A549 (cell line): ENCODE measurements at regions not wholly inside any gene's neighbourhood (a gene's known extent, or its start where the extent isn't known, plus 50 kb on each side); places are given as distances from the start of the nearest gene placed in this dataset.

Source experiments
- ATAC-seq, 2 experiments: fragments of 200-7000 bp in 1 of 2; fragments of >200 bp in 1 of 2; cut with Nextera tagmentation in 1 of 2; cut with Tn5 transposase in 1 of 2; 3 replicates each; pipeline versions ENCODE4 v1.8.0 to v1.9.1; 2018 to 2020; ENCODE audit warnings: mild to moderate bottlenecking in 1 of 2, moderate library complexity in 1 of 2
- CTCF ChIA-PET: fragments of 300-600 bp; sonication (Branson Sonifier 250); formaldehyde crosslinking; extraction: SDS; loops from one replicate; lab custom pipeline; 2021; ENCODE audit warnings: antibody characterized with exemption, inconsistent platforms; lab: Yijun Ruan, JAX
- POLR2A ChIA-PET: fragments of 350-600 bp; formaldehyde crosslinking; extraction: SDS; loops from one replicate; lab custom pipeline; 2021; ENCODE audit warnings: antibody characterized with exemption, inconsistent platforms; lab: Yijun Ruan, JAX
- DNase-seq, 2 experiments: peaks; one replicate each; pipeline versions ENCODE4 v3.0.0 to v3.0.0-alpha.2; 2011 to 2016; ENCODE audit warnings: low read depth in 1 of 2, low spot score in 1 of 2
- FAIRE-seq: peaks from 2 replicates; lab custom pipeline; 2011; peaks lifted over from hg19 to GRCh38; lab: Jason Lieb, UNC
- H3K27ac ChIP-seq, 2 experiments: fragments of >200 bp; sonication (Bioruptor Twin); formaldehyde crosslinking; 3 replicates each; pipeline ENCODE4 v1.5.1; 2016 to 2017
- H3K4me1 ChIP-seq: fragments of >200 bp; sonication (Bioruptor Twin); formaldehyde crosslinking; 3 replicates; pipeline ENCODE4 v1.6.1; 2016
- H3K4me2 ChIP-seq: fragments of >200 bp; sonication (Bioruptor Twin); formaldehyde crosslinking; 3 replicates; pipeline ENCODE4 v1.6.1; 2016
- H3K4me3 ChIP-seq: fragments of >200 bp; sonication (Bioruptor Twin); formaldehyde crosslinking; 3 replicates; pipeline ENCODE4 v1.5.1; 2016
- H3K9me3 ChIP-seq: fragments of >200 bp; sonication (Bioruptor Twin); formaldehyde crosslinking; 3 replicates; pipeline ENCODE4 v1.6.1; 2016
- ATOH8 ChIP-seq: fragments of 250-450 bp; sonication (Bioruptor Pico); IDR thresholded peaks from 2 replicates; pipeline ENCODE4 v1.5.0; 2020; ENCODE audit warnings: low read depth, mild to moderate bottlenecking, moderate library complexity
- BHLHE40 ChIP-seq: IDR thresholded peaks from 2 replicates; pipeline ENCODE4 v1.6.1; 2012; ENCODE audit warnings: low read depth, low read length, inconsistent platforms
- E2F6 ChIP-seq: IDR thresholded peaks from 2 replicates; pipeline ENCODE4 v1.6.1; 2012; ENCODE audit warnings: low read depth, borderline replicate concordance
- EHF ChIP-seq: fragments of 250-450 bp; sonication (Bioruptor Pico); IDR thresholded peaks from 2 replicates; pipeline ENCODE4 v1.5.0; 2020; ENCODE audit warnings: mild to moderate bottlenecking
- FOXS1 ChIP-seq: fragments of 250-450 bp; sonication (Bioruptor Pico); IDR thresholded peaks from 2 replicates; pipeline ENCODE4 v1.5.0; 2020; ENCODE audit warnings: mild to moderate bottlenecking, moderate library complexity
- HOXA7 ChIP-seq: fragments of 250-450 bp; sonication (Bioruptor Pico); IDR thresholded peaks from 2 replicates; pipeline ENCODE4 v1.5.0; 2020; ENCODE audit warnings: mild to moderate bottlenecking, moderate library complexity
- MAX ChIP-seq: IDR thresholded peaks from 2 replicates; pipeline ENCODE4 v1.6.1; 2012
- MAZ ChIP-seq: fragments of 150-350 bp; IDR thresholded peaks from 2 replicates; pipeline ENCODE4 v1.6.1; 2014; ENCODE audit warnings: antibody characterized with exemption, low read depth, low read length, borderline replicate concordance
- MYC ChIP-seq: IDR thresholded peaks from 2 replicates; pipeline ENCODE4 v1.6.1; 2012; ENCODE audit warnings: mild to moderate bottlenecking, inconsistent platforms, low read length, improper control_type of control experiment, borderline replicate concordance
- NPAS2 ChIP-seq: fragments of 250-450 bp; sonication (Bioruptor Pico); IDR thresholded peaks from 2 replicates; pipeline ENCODE4 v1.8.0; 2022; ENCODE audit warnings: mild to moderate bottlenecking, moderate library complexity, borderline replicate concordance
- NR3C1 ChIP-seq: fragments of >200 bp; sonication (Bioruptor Twin); formaldehyde crosslinking; IDR thresholded peaks from 3 replicates; pipeline ENCODE4 v1.6.1; 2017
- PBX3 ChIP-seq: IDR thresholded peaks from 2 replicates; pipeline ENCODE4 v1.6.1; 2012
- PHF8 ChIP-seq: fragments of 200-600 bp; sonication (generic); IDR thresholded peaks from 2 replicates; pipeline ENCODE4 v1.6.1; 2016; ENCODE audit warnings: low read depth, mild to moderate bottlenecking, antibody characterized with exemption, moderate library complexity, borderline replicate concordance
- POLR2A ChIP-seq: IDR thresholded peaks from 2 replicates; pipeline ENCODE4 v1.6.1; 2012; ENCODE audit warnings: mild to moderate bottlenecking, low read length
- POLR2AphosphoS2 ChIP-seq: conservative IDR thresholded peaks from 2 replicates; pipeline ENCODE4 v1.6.1; 2012; ENCODE audit warnings: low read length, improper control_type of control experiment, inconsistent platforms
- RAD21 ChIP-seq, 2 experiments: fragments of >200 bp in 1 of 2; sonication (Bioruptor Twin) in 1 of 2; formaldehyde crosslinking in 1 of 2; IDR thresholded peaks in 1 of 2; conservative IDR thresholded peaks in 1 of 2; 2 replicates in 1 of 2; 3 replicates in 1 of 2; pipeline ENCODE4 v1.6.1; 2012 to 2018; ENCODE audit warnings: inconsistent platforms in 1 of 2
- RARB ChIP-seq: fragments of 250-450 bp; sonication (Bioruptor Pico); IDR thresholded peaks from 2 replicates; pipeline ENCODE4 v1.8.0; 2021; ENCODE audit warnings: mild to moderate bottlenecking, moderate library complexity
- RFX5 ChIP-seq: fragments of 450-650 bp; IDR thresholded peaks from 2 replicates; pipeline ENCODE4 v1.7.1; 2014; ENCODE audit warnings: antibody characterized with exemption, mild to moderate bottlenecking, moderate library complexity
- RNF2 ChIP-seq: fragments of 200-600 bp; sonication (generic); IDR thresholded peaks from 2 replicates; pipeline ENCODE4 v1.6.1; 2016; ENCODE audit warnings: low read depth, mild to moderate bottlenecking, antibody characterized with exemption, moderate library complexity, borderline replicate concordance
- SMC3 ChIP-seq: fragments of >200 bp; sonication (Bioruptor Twin); formaldehyde crosslinking; IDR thresholded peaks from 3 replicates; pipeline ENCODE4 v1.6.1; 2018; ENCODE audit warnings: inconsistent platforms
- TFCP2L1 ChIP-seq: fragments of 250-450 bp; sonication (Bioruptor Pico); IDR thresholded peaks from 2 replicates; pipeline ENCODE4 v1.5.0; 2021; ENCODE audit warnings: mild to moderate bottlenecking
- ZSCAN20 ChIP-seq: fragments of 250-450 bp; sonication (Bioruptor Pico); IDR thresholded peaks from 2 replicates; pipeline ENCODE4 v1.8.0; 2022; ENCODE audit warnings: mild to moderate bottlenecking, moderate library complexity
- WGBS: methylation state at CpG from one replicate; pipeline ENCODE4 v1.1.6; 2017; ENCODE audit errors: missing lambda C conversion rate; 5-methylcytosine and 5-hydroxymethylcytosine counted together

GRCh38 chr5:89199306-89199705 is 316.3 kb upstream of the MEF2C start (continued):
- TF ChIP-seq MAX (no peak), RARB (no peak), FOXS1 (CRISPR knock-in tag) (no peak)
- TF ChIP-seq, all 56 proteins: peak for 0

GRCh38 chr5:89191374-89191773 is 308.4 kb upstream of the MEF2C start:
- DNase-seq (no peak), ATAC-seq (no peak), FAIRE-seq (no peak)
- ChIA-PET POLR2A (no interaction called here), CTCF (interaction anchor here (1.2 kb wide), 1 partner anchor 86 kb away, joined by 3 read pairs; no protein-coding TSS in a partner anchor)
- Histone ChIP-seq H3K9me3 (no peaks in the 10 kb centered on the region), H3K4me2 (no peak overlapping the region), H3K4me3 (no peak overlapping the region), H3K4me1 (no peaks in the 10 kb centered on the region), H3K27ac (no peak overlapping the region)
- WGBS, result 0% methylated on average over 2 of the region's 2 CpGs
- TF ChIP-seq RNF2 (no peak), NPAS2 (CRISPR knock-in tag) (no peak), ZSCAN20 (CRISPR knock-in tag) (no peak), TFCP2L1 (CRISPR knock-in tag) (no peak), MAZ (no peak), RAD21 (conservative IDR thresholded peaks at IDR 0.05 in 1 of 2, IDR thresholded peaks at IDR 0.05 in 1 of 2) (no peak)

- no peak for FAIRE-seq
- no peak overlapping the region for H3K4me2 ChIP-seq
- H3K4me3 ChIP-seq, result no peak overlapping the region
- POLR2A ChIA-PET, result no interaction called here
- no peak overlapping the region for H3K27ac ChIP-seq
- no peaks in the 10 kb centered on the region for H3K4me1 ChIP-seq
- no peaks in the 10 kb centered on the region for H3K9me3 ChIP-seq
- no peak for ATAC-seq
- no peak for TF ChIP-seq NR3C1
- TF ChIP-seq BHLHE40, result no peak
- TF ChIP-seq RFX5, result no peak
- no peak for TF ChIP-seq POLR2A
- TF ChIP-seq ATOH8, result no peak
- TF ChIP-seq NPAS2 (CRISPR knock-in tag), result no peak
- no peak for TF ChIP-seq E2F6
- TF ChIP-seq SMC3, result no peak
- no peak for TF ChIP-seq PHF8
- TF ChIP-seq PBX3, result no peak
- no peak for TF ChIP-seq RARB
- TF ChIP-seq HOXA7 (CRISPR knock-in tag), result no peak
- TF ChIP-seq POLR2AphosphoS2, result no peak
- TF ChIP-seq EHF, result no peak
- TF ChIP-seq MYC, result no peak
- DNase-seq, result no peak
- 22% methylated on average over 3 of the region's 3 CpGs for WGBS
- CTCF ChIA-PET, result interaction anchor here (1.2 kb wide), 1 partner anchor 85 kb away, joined by 3 read pairs; no protein-coding TSS in a partner anchor
Observed at GRCh38 chr5:89190515-89191265, 307.7 kb upstream of the MEF2C start.
